ENCODE measurements at regions not wholly inside any gene's neighbourhood (a gene's known extent, or its start where the extent isn't known, plus 50 kb on each side); places are given as distances from the start of the nearest gene placed in this dataset.

- 49 to 60% (median 58%) methylated on average over 7 of the region's 7 CpGs for WGBS, 3 donors
- DNase-seq (no peak), FAIRE-seq (no peak)
These were observed 78.7 kb upstream of the UNC5A start for GRCh38 chr5:176731506-176732160.

GRCh38 chr5:176732306-176732705, 78.1 kb upstream of the UNC5A start:
- Histone ChIP-seq H3K27me3 (ENCODE audit: control insufficient read depth in 3 of 3, insufficient read depth in 3 of 3, low read length in 3 of 3) (peaks cover 0 to 22% (median 15%) of the 10 kb centered on the region in 3 donors), H3K27ac (ENCODE audit: low read depth in 1 of 3, low read length in 2 of 3) (no peak overlapping the region), H3K36me3 (ENCODE audit: control insufficient read depth in 3 of 3, insufficient read depth in 2 of 3, low read depth in 1 of 3, low read length in 3 of 3) (no peaks in the 10 kb centered on the region), H3K4me1 (ENCODE audit: control insufficient read depth in 3 of 3, insufficient read depth in 2 of 3, low read depth in 1 of 3, low read length in 2 of 3) (no peaks in the 10 kb centered on the region), H3K4me3 (ENCODE audit: low read depth in 1 of 3, low read length in 3 of 3) (no peak overlapping the region), H3K9me3 (ENCODE audit: control insufficient read depth in 2 of 2, insufficient read depth in 1 of 2, low read depth in 1 of 2, low read length in 1 of 2) (peaks cover 0 to 4% of the 10 kb centered on the region in 2 donors)
- WGBS, 3 donors = 78 to 84% (median 82%) methylated on average over 13 of the region's 13 CpGs
- FAIRE-seq (no peak), DNase-seq (no peak)

More at GRCh38 chr5:176731506-176732160, 78.7 kb upstream of the UNC5A start:
- no peaks in the 10 kb centered on the region for H3K4me1 ChIP-seq (ENCODE audit: control insufficient read depth in 3 of 3, insufficient read depth in 2 of 3, low read depth in 1 of 3, low read length in 2 of 3)
- H3K27ac ChIP-seq (ENCODE audit: low read depth in 1 of 3, low read length in 2 of 3) = no peak overlapping the region
- no peaks in the 10 kb centered on the region for H3K36me3 ChIP-seq (ENCODE audit: control insufficient read depth in 3 of 3, insufficient read depth in 2 of 3, low read depth in 1 of 3, low read length in 3 of 3)
- H3K4me3 ChIP-seq (ENCODE audit: low read depth in 1 of 3, low read length in 3 of 3) = no peak overlapping the region
- peaks cover 0 to 4% of the 10 kb centered on the region in 2 donors for H3K9me3 ChIP-seq (ENCODE audit: control insufficient read depth in 2 of 2, insufficient read depth in 1 of 2, low read depth in 1 of 2, low read length in 1 of 2)
- H3K27me3 ChIP-seq (ENCODE audit: control insufficient read depth in 3 of 3, insufficient read depth in 3 of 3, low read length in 3 of 3) = peaks cover 0 to 21% (median 16%) of the 10 kb centered on the region in 3 donors

- Histone ChIP-seq H3K27ac (ENCODE audit: low read depth in 1 of 3, low read length in 2 of 3) (no peak overlapping the region), H3K9me3 (ENCODE audit: control insufficient read depth in 2 of 2, insufficient read depth in 1 of 2, low read depth in 1 of 2, low read length in 1 of 2) (peaks cover 0 to 4% of the 10 kb centered on the region in 2 donors), H3K4me1 (ENCODE audit: control insufficient read depth in 3 of 3, insufficient read depth in 2 of 3, low read depth in 1 of 3, low read length in 2 of 3) (no peaks in the 10 kb centered on the region), H3K36me3 (ENCODE audit: control insufficient read depth in 3 of 3, insufficient read depth in 2 of 3, low read depth in 1 of 3, low read length in 3 of 3) (no peaks in the 10 kb centered on the region), H3K27me3 (ENCODE audit: control insufficient read depth in 3 of 3, insufficient read depth in 3 of 3, low read length in 3 of 3) (peaks cover 0 to 27% (median 11%) of the 10 kb centered on the region in 3 donors), H3K4me3 (ENCODE audit: low read depth in 1 of 3, low read length in 3 of 3) (no peak overlapping the region)
- FAIRE-seq = no peak
- DNase-seq = no peak
- WGBS, 3 donors = 76 to 81% (median 78%) methylated on average over 21 of the region's 21 CpGs
These were observed 77.5 kb upstream of the UNC5A start for GRCh38 chr5:176732736-176733405.

- Histone ChIP-seq H3K36me3 (ENCODE audit: control insufficient read depth in 3 of 3, insufficient read depth in 2 of 3, low read depth in 1 of 3, low read length in 3 of 3) (no peaks in the 10 kb centered on the region), H3K27me3 (ENCODE audit: control insufficient read depth in 3 of 3, insufficient read depth in 3 of 3, low read length in 3 of 3) (peaks cover 0 to 31% (median 13%) of the 10 kb centered on the region in 3 donors), H3K27ac (ENCODE audit: low read depth in 1 of 3, low read length in 2 of 3) (no peak overlapping the region)
These were observed 76.7 kb upstream of the UNC5A start for GRCh38 chr5:176733406-176734262.

GRCh38 chr5:176734756-176735342, 75.5 kb upstream of the UNC5A start:
- no peak for DNase-seq
- WGBS, 3 donors = 90 to 92% (median 91%) methylated on average over 12 of the region's 12 CpGs
- Histone ChIP-seq H3K4me3 (ENCODE audit: low read depth in 1 of 3, low read length in 3 of 3) (no peak overlapping the region), H3K4me1 (ENCODE audit: control insufficient read depth in 3 of 3, insufficient read depth in 2 of 3, low read depth in 1 of 3, low read length in 2 of 3) (no peaks in the 10 kb centered on the region), H3K36me3 (ENCODE audit: control insufficient read depth in 3 of 3, insufficient read depth in 2 of 3, low read depth in 1 of 3, low read length in 3 of 3) (no peaks in the 10 kb centered on the region), H3K9me3 (ENCODE audit: control insufficient read depth in 2 of 2, insufficient read depth in 1 of 2, low read depth in 1 of 2, low read length in 1 of 2) (peaks cover 0 to 4% of the 10 kb centered on the region in 2 donors), H3K27ac (ENCODE audit: low read depth in 1 of 3, low read length in 2 of 3) (no peak overlapping the region), H3K27me3 (ENCODE audit: control insufficient read depth in 3 of 3, insufficient read depth in 3 of 3, low read length in 3 of 3) (peaks cover 0 to 30% (median 22%) of the 10 kb centered on the region in 3 donors)
- no peak for FAIRE-seq

More at GRCh38 chr5:176733406-176734262, 76.7 kb upstream of the UNC5A start:
- no peak for FAIRE-seq
- Histone ChIP-seq H3K9me3 (ENCODE audit: control insufficient read depth in 2 of 2, insufficient read depth in 1 of 2, low read depth in 1 of 2, low read length in 1 of 2) (peaks cover 0 to 4% of the 10 kb centered on the region in 2 donors), H3K4me3 (ENCODE audit: low read depth in 1 of 3, low read length in 3 of 3) (no peak overlapping the region), H3K4me1 (ENCODE audit: control insufficient read depth in 3 of 3, insufficient read depth in 2 of 3, low read depth in 1 of 3, low read length in 2 of 3) (no peaks in the 10 kb centered on the region)
- WGBS, 3 donors = 58 to 69% (median 69%) methylated on average over 32 of the region's 32 CpGs
- DNase-seq = no peak

GRCh38 chr5:176735383-176736265, 74.7 kb upstream of the UNC5A start:
- WGBS, 3 donors = 67 to 77% (median 71%) methylated on average over 16 of the region's 16 CpGs
- DNase-seq = no peak
- H3K27ac ChIP-seq (ENCODE audit: low read depth in 1 of 3, low read length in 2 of 3) = no peak overlapping the region
- no peak overlapping the region for H3K4me3 ChIP-seq (ENCODE audit: low read depth in 1 of 3, low read length in 3 of 3)
- no peaks in the 10 kb centered on the region for H3K4me1 ChIP-seq (ENCODE audit: control insufficient read depth in 3 of 3, insufficient read depth in 2 of 3, low read depth in 1 of 3, low read length in 2 of 3)
- H3K27me3 ChIP-seq (ENCODE audit: control insufficient read depth in 3 of 3, insufficient read depth in 3 of 3, low read length in 3 of 3) = peaks cover 0 to 33% (median 29%) of the 10 kb centered on the region in 3 donors
- FAIRE-seq = no peak
- H3K9me3 ChIP-seq (ENCODE audit: control insufficient read depth in 2 of 2, insufficient read depth in 1 of 2, low read depth in 1 of 2, low read length in 1 of 2) = peaks cover 0 to 4% of the 10 kb centered on the region in 2 donors
- no peaks in the 10 kb centered on the region for H3K36me3 ChIP-seq (ENCODE audit: control insufficient read depth in 3 of 3, insufficient read depth in 2 of 3, low read depth in 1 of 3, low read length in 3 of 3)

GRCh38 chr5:176736301-176736930, 73.9 kb upstream of the UNC5A start:
- 47 to 57% (median 54%) methylated on average over 10 of the region's 10 CpGs for WGBS, 3 donors
- no peak overlapping the region for H3K4me3 ChIP-seq (ENCODE audit: low read depth in 1 of 3, low read length in 3 of 3)
- FAIRE-seq (no peak), DNase-seq (peak in 1 of 2 donors; percentile 14)
- no peaks in the 10 kb centered on the region for H3K36me3 ChIP-seq (ENCODE audit: control insufficient read depth in 3 of 3, insufficient read depth in 2 of 3, low read depth in 1 of 3, low read length in 3 of 3)
- H3K4me1 ChIP-seq (ENCODE audit: control insufficient read depth in 3 of 3, insufficient read depth in 2 of 3, low read depth in 1 of 3, low read length in 2 of 3) = no peaks in the 10 kb centered on the region
- H3K9me3 ChIP-seq (ENCODE audit: control insufficient read depth in 2 of 2, insufficient read depth in 1 of 2, low read depth in 1 of 2, low read length in 1 of 2) = no peaks in the 10 kb centered on the region
- H3K27me3 ChIP-seq (ENCODE audit: control insufficient read depth in 3 of 3, insufficient read depth in 3 of 3, low read length in 3 of 3) = peaks cover 0 to 34% (median 32%) of the 10 kb centered on the region in 3 donors
- no peak overlapping the region for H3K27ac ChIP-seq (ENCODE audit: low read depth in 1 of 3, low read length in 2 of 3)
